ENCODE measurements at regions not wholly inside any gene's neighbourhood (a gene's known extent, or its start where the extent isn't known, plus 50 kb on each side); places are given as distances from the start of the nearest gene placed in this dataset.
"Not testable (repeated sequence)": the region's sequence is repeated elsewhere in the genome, so short reads cannot be mapped to it uniquely, and the experiment has no call there.

GRCh38 chr12:87330071-87330555 is 699.1 kb downstream of the C12orf50 start:
- DNase-seq (ENCODE audit: low spot score), result not testable (repeated sequence)

GRCh38 chr12:87329076-87329863 is 699.9 kb downstream of the C12orf50 start:
- no peak for DNase-seq (ENCODE audit: low spot score)

GRCh38 chr12:87323369-87323768 is 705.8 kb downstream of the C12orf50 start:
- DNase-seq (ENCODE audit: low spot score), result no peak

GRCh38 chr12:87320724-87321123 is 708.5 kb downstream of the C12orf50 start:
- DNase-seq (ENCODE audit: low spot score), result no peak

GRCh38 chr12:87317302-87317701 is 711.9 kb downstream of the C12orf50 start:
- no peak for DNase-seq (ENCODE audit: low spot score)

GRCh38 chr12:87311206-87311605 is 718.0 kb downstream of the C12orf50 start:
- no peak for DNase-seq (ENCODE audit: low spot score)

GRCh38 chr12:87310126-87310525 is 719.1 kb downstream of the C12orf50 start:
- no peak for DNase-seq (ENCODE audit: low spot score)

- DNase-seq (ENCODE audit: low spot score), result no peak
Measured at GRCh38 chr12:87305481-87305880, 723.7 kb downstream of the C12orf50 start.

- no peak for DNase-seq (ENCODE audit: low spot score)
Measured at GRCh38 chr12:87304406-87304805, 724.8 kb downstream of the C12orf50 start.

- no peak for DNase-seq (ENCODE audit: low spot score)
Measured at GRCh38 chr12:87303396-87304012, 725.7 kb downstream of the C12orf50 start.

GRCh38 chr12:87302126-87302745 is 727.0 kb downstream of the C12orf50 start:
- no peak for DNase-seq (ENCODE audit: low spot score)

- no peak for DNase-seq (ENCODE audit: low spot score)
Measured at GRCh38 chr12:87290505-87290904, 738.7 kb downstream of the C12orf50 start.

- no peak for DNase-seq (ENCODE audit: low spot score)
Measured at GRCh38 chr12:87283886-87284285, 745.3 kb downstream of the C12orf50 start.

- DNase-seq (ENCODE audit: low spot score), result no peak
Measured at GRCh38 chr12:87283111-87283510, 746.1 kb downstream of the C12orf50 start.

GRCh38 chr12:87280893-87281292 is 748.3 kb downstream of the C12orf50 start:
- no peak for DNase-seq (ENCODE audit: low spot score)

GRCh38 chr12:87280356-87280755 is 748.8 kb downstream of the C12orf50 start:
- DNase-seq (ENCODE audit: low spot score), result no peak

- no peak for DNase-seq (ENCODE audit: low spot score)
Measured at GRCh38 chr12:87274594-87275245, 754.5 kb downstream of the C12orf50 start.

- DNase-seq (ENCODE audit: low spot score), result no peak
Measured at GRCh38 chr12:87272851-87273250, 756.4 kb downstream of the C12orf50 start.

- no peak for DNase-seq (ENCODE audit: low spot score)
Measured at GRCh38 chr12:87270919-87271318, 758.3 kb downstream of the C12orf50 start.

GRCh38 chr12:87266305-87266704 is 762.9 kb downstream of the C12orf50 start:
- DNase-seq (ENCODE audit: low spot score), result no peak

GRCh38 chr12:87259391-87259790 is 769.8 kb downstream of the C12orf50 start:
- DNase-seq (ENCODE audit: low spot score), result no peak

- DNase-seq (ENCODE audit: low spot score), result no peak
Measured at GRCh38 chr12:87254381-87255030, 774.7 kb downstream of the C12orf50 start.

Data from CD4-positive, alpha-beta T cell treated with Interleukin-15 for 4 hours (primary cell).